IPS-20b (cell line): ENCODE measurements at regions not wholly inside any gene's neighbourhood (a gene's known extent, or its start where the extent isn't known, plus 50 kb on each side); places are given as distances from the start of the nearest gene placed in this dataset.

Experiments used
- H3K27ac ChIP-seq: one replicate; pipeline ENCODE4 v1.5.1; 2013; ENCODE audit warnings: low read length
- H3K27me3 ChIP-seq: 2 replicates; pipeline ENCODE4 v1.6.1; 2013; ENCODE audit warnings: mild to moderate bottlenecking, low read length, inconsistent platforms; ENCODE audit not compliant: insufficient read depth
- H3K36me3 ChIP-seq: 2 replicates; pipeline ENCODE4 v1.6.1; 2013; ENCODE audit warnings: low read depth, mild to moderate bottlenecking, inconsistent platforms, low read length, moderate library complexity; ENCODE audit not compliant: insufficient read depth
- H3K4me1 ChIP-seq: 2 replicates; pipeline ENCODE4 v1.6.1; 2013; ENCODE audit warnings: mild to moderate bottlenecking, control low read depth, inconsistent platforms, low read length, moderate library complexity; ENCODE audit not compliant: insufficient read depth
- H3K4me3 ChIP-seq: 2 replicates; pipeline ENCODE4 v1.5.1; 2013; ENCODE audit warnings: mild to moderate bottlenecking, low read length, inconsistent platforms
- H3K9ac ChIP-seq: 2 replicates; pipeline ENCODE4 v1.6.1; 2013; ENCODE audit warnings: low read depth, mild to moderate bottlenecking, inconsistent platforms, low read length, moderate library complexity
- H3K9me3 ChIP-seq: 2 replicates; pipeline ENCODE4 v1.6.1; 2013; ENCODE audit warnings: mild to moderate bottlenecking, low read depth, low read length, inconsistent platforms; ENCODE audit not compliant: insufficient read depth

DNA sequence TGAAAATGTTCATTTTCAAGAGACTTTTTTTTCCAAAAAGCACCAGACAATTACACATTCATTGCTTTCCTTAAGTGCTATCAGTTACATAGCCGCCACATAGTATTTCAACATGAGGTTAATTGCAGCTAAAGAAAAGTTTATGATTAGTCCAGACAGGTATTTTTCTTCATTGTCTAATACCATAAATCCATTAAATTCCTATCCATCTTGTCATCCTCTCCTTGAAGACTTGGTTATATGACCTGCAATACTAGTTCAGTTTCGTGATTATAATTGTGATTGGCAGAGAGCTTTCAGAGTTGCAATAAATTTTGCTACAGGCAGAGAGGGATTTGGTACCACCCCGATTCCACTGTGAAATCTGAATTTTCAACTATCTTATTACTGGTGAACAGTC lies 437.7 kb downstream of the GPATCH2 start:
- no peak overlapping the region for H3K9ac ChIP-seq
- no peak overlapping the region for H3K4me3 ChIP-seq
- H3K9me3 ChIP-seq, result no peaks in the 10 kb centered on the region
- H3K4me1 ChIP-seq, result no peaks in the 10 kb centered on the region
- no peaks in the 10 kb centered on the region for H3K36me3 ChIP-seq
- H3K27ac ChIP-seq, result no peak overlapping the region
- H3K27me3 ChIP-seq, result no peaks in the 10 kb centered on the region

- Histone ChIP-seq H3K4me3 (no peak overlapping the region), H3K9me3 (peaks cover 3% of the 10 kb centered on the region; the same call in 1 of the 2 replicates), H3K4me1 (no peaks in the 10 kb centered on the region), H3K27me3 (no peaks in the 10 kb centered on the region), H3K27ac (no peak overlapping the region), H3K9ac (no peak overlapping the region), H3K36me3 (no peaks in the 10 kb centered on the region)
These were observed 439.4 kb downstream of the GPATCH2 start for GRCh38 chr1:217191441-217191840.

DNA sequence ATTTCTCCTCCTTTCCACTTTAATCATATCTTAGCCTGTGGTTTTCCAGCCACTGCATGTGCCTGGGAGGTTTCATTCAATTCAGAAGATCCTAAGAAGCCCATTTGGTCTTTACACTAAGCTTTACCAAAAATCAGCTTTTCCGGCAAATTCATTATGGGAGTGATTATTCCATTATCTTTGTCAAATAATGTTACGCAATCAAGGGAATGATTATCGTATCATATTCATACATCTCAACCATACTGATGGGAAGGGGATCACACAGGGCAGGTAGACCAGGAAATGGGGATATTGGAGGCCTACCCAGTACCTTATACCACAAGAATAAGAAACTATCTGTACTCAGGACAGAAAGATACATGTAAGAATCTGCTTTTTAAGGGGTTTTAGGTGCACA lies 440.5 kb downstream of the GPATCH2 start:
- Histone ChIP-seq H3K36me3 (no peaks in the 10 kb centered on the region), H3K27ac (no peak overlapping the region)

GRCh38 chr1:217189362-217189761 lies 441.5 kb downstream of the GPATCH2 start:
- Histone ChIP-seq H3K9me3 (peaks cover 6% of the 10 kb centered on the region; the same call in 1 of the 2 replicates), H3K4me3 (no peak overlapping the region), H3K36me3 (no peaks in the 10 kb centered on the region)

More for the DNA sequence above, 440.5 kb downstream of the GPATCH2 start:
- no peaks in the 10 kb centered on the region for H3K4me1 ChIP-seq
- H3K9me3 ChIP-seq, result peaks cover 6% of the 10 kb centered on the region; the same call in 1 of the 2 replicates
- no peak overlapping the region for H3K9ac ChIP-seq
- H3K4me3 ChIP-seq, result no peak overlapping the region
- no peaks in the 10 kb centered on the region for H3K27me3 ChIP-seq

GRCh38 chr1:217188280-217189237 lies 442.3 kb downstream of the GPATCH2 start:
- no peak overlapping the region for H3K4me3 ChIP-seq
- H3K9ac ChIP-seq, result no peak overlapping the region
- no peak overlapping the region for H3K27ac ChIP-seq
- no peaks in the 10 kb centered on the region for H3K36me3 ChIP-seq
- no peaks in the 10 kb centered on the region for H3K27me3 ChIP-seq
- no peaks in the 10 kb centered on the region for H3K4me1 ChIP-seq
- peaks cover 6% of the 10 kb centered on the region; the same call in 1 of the 2 replicates for H3K9me3 ChIP-seq

More at GRCh38 chr1:217189362-217189761, 441.5 kb downstream of the GPATCH2 start:
- Histone ChIP-seq H3K4me1 (no peaks in the 10 kb centered on the region), H3K27me3 (no peaks in the 10 kb centered on the region), H3K9ac (no peak overlapping the region), H3K27ac (no peak overlapping the region)

GRCh38 chr1:217186664-217187063 lies 444.2 kb downstream of the GPATCH2 start:
- H3K27me3 ChIP-seq, result no peaks in the 10 kb centered on the region
- no peaks in the 10 kb centered on the region for H3K36me3 ChIP-seq
- no peak overlapping the region for H3K9ac ChIP-seq
- H3K27ac ChIP-seq, result no peak overlapping the region
- H3K4me3 ChIP-seq, result no peak overlapping the region
- H3K4me1 ChIP-seq, result no peaks in the 10 kb centered on the region
- peaks cover 6% of the 10 kb centered on the region; the same call in 1 of the 2 replicates for H3K9me3 ChIP-seq

DNA sequence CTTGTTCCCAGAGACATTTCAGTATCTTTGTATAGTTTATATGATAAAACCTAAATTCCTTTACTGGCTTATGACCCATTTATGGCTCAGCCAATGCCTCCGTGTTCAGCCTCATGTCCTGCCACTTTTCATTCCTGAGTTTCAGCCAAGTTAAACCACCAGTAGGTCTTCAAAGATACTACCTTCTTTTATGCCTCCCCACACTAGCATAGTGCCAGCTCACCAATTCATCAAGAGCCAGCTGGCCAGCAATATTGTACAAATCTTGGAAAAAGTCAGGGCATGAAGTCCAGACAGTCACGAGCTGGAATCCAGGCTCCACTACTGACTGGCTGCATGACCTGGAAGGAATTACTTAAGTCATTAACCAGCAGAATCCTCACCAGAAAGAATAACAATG lies 446.0 kb downstream of the GPATCH2 start:
- Histone ChIP-seq H3K4me1 (no peaks in the 10 kb centered on the region), H3K4me3 (no peak overlapping the region), H3K9ac (no peak overlapping the region), H3K9me3 (peaks cover 6% of the 10 kb centered on the region; the same call in 1 of the 2 replicates), H3K36me3 (no peaks in the 10 kb centered on the region), H3K27me3 (no peaks in the 10 kb centered on the region), H3K27ac (no peak overlapping the region)

DNA sequence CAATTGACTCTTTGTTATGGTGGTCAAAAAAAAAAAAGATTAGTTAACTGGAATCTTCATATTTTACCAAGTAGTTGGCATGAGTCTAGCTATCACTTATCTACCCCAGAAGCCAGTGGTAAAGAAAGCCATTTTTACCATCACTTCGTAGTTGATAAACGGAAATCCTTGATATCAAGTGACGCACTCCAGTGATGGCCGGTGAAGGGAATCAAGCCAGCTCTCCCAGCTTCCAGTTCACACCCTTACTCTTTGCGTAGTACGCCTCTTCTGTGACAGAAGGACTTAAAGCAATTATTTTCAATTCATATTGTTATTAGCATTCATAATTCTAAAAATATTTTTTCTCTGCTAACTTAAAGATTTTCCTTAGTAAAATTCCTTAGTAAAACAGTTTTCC lies 447.9 kb downstream of the GPATCH2 start:
- H3K27ac ChIP-seq, result no peak overlapping the region
- no peak overlapping the region for H3K4me3 ChIP-seq
- H3K9ac ChIP-seq, result no peak overlapping the region
- H3K4me1 ChIP-seq, result no peaks in the 10 kb centered on the region
- H3K9me3 ChIP-seq, result peaks cover 6% of the 10 kb centered on the region; the same call in 1 of the 2 replicates
- no peaks in the 10 kb centered on the region for H3K36me3 ChIP-seq
- H3K27me3 ChIP-seq, result no peaks in the 10 kb centered on the region

DNA sequence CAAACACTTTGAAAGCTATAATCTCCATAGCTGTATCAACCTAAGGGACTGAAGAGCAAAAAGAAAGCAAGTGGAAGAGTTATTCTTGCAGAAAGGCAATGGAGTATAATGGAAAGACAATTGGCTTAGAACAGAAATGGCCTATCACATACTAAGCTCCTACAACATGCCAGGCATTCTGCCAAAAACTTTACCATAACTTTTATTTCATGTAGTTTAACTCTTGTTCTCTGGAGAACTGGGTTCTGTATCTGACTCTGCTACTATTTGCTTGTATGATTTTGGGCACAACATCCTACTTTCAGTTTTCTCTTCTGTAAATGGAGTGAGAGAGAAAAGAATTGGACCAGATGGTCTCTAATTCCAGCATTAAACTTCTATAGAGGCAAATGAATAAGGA lies 449.1 kb downstream of the GPATCH2 start:
- no peaks in the 10 kb centered on the region for H3K36me3 ChIP-seq
- peaks cover 6% of the 10 kb centered on the region; the same call in 1 of the 2 replicates for H3K9me3 ChIP-seq
- H3K4me1 ChIP-seq, result no peaks in the 10 kb centered on the region

GRCh38 chr1:217181176-217181746 lies 449.6 kb downstream of the GPATCH2 start:
- no peak overlapping the region for H3K27ac ChIP-seq
- H3K4me3 ChIP-seq, result no peak overlapping the region
- H3K9me3 ChIP-seq, result peaks cover 2% of the 10 kb centered on the region; the same call in 1 of the 2 replicates
- no peaks in the 10 kb centered on the region for H3K4me1 ChIP-seq
- no peak overlapping the region for H3K9ac ChIP-seq
- H3K36me3 ChIP-seq, result no peaks in the 10 kb centered on the region
- no peaks in the 10 kb centered on the region for H3K27me3 ChIP-seq

More for the DNA sequence above, 449.1 kb downstream of the GPATCH2 start:
- Histone ChIP-seq H3K27ac (no peak overlapping the region), H3K4me3 (no peak overlapping the region), H3K27me3 (no peaks in the 10 kb centered on the region), H3K9ac (no peak overlapping the region)

DNA sequence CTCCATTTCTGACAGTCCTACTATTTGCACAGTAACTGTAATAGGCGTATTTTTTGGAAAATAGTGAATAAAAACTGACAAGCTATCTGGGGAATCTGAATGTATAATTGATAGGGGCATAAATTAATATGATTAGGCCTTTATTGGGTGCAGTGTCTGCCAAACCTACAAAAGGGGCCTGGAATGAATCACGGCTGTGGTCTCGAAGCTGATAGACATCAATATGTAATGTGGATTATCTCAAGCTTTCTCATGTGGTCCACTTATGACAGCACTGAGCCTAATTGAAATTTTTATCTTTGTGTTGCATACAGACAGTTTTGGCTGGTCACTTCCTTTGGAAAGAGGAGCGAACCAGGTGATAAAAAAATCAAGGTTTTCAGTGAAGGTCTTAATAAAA lies 450.4 kb downstream of the GPATCH2 start:
- Histone ChIP-seq H3K9me3 (no peaks in the 10 kb centered on the region), H3K27me3 (no peaks in the 10 kb centered on the region), H3K27ac (no peak overlapping the region), H3K9ac (no peak overlapping the region), H3K4me1 (no peaks in the 10 kb centered on the region), H3K4me3 (no peak overlapping the region), H3K36me3 (no peaks in the 10 kb centered on the region)
